Colonic mucosa (tissue), 4 donors: ENCODE measurements at regions not wholly inside any gene's neighbourhood (a gene's known extent, or its start where the extent isn't known, plus 50 kb on each side); places are given as distances from the start of the nearest gene placed in this dataset.

Experiments
- DNase-seq: peaks from one replicate; pipeline ENCODE4 v3.0.0-alpha.2; 2020
- H3K27ac ChIP-seq: fragments of 200-600 bp; one replicate; pipeline ENCODE4 v1.8.0; 2021
- H3K27me3 ChIP-seq: fragments of 200-600 bp; one replicate; pipeline ENCODE4 v1.8.0; 2021
- H3K36me3 ChIP-seq: fragments of 200-600 bp; one replicate; pipeline ENCODE4 v1.8.0; 2021
- H3K4me1 ChIP-seq: fragments of 200-600 bp; one replicate; pipeline ENCODE4 v1.8.0; 2021; ENCODE audit warnings: mild to moderate bottlenecking
- H3K4me3 ChIP-seq: fragments of 200-600 bp; one replicate; pipeline ENCODE4 v1.8.0; 2021
- H3K9ac ChIP-seq, 2 donors: one replicate each; pipeline ENCODE4 v1.7.0; 2013; ENCODE audit warnings: control low read depth in 2 of 2, low read depth in 2 of 2, low read length in 2 of 2
- H3K9me3 ChIP-seq: fragments of 200-600 bp; one replicate; pipeline ENCODE4 v1.8.0; 2021
- CTCF ChIP-seq: fragments of 200-600 bp; IDR thresholded peaks from one replicate; pipeline ENCODE4 v1.8.0; 2022; ENCODE audit warnings: antibody characterized with exemption, mild to moderate bottlenecking
- intact Hi-C: fragments of 100-400 bp; cut with DNase I; formaldehyde crosslinking; loops from one replicate; pipeline ENCODE4 v1.14.1; 2022
- donor health status: healthy.
- donor health status: DM: no; HTN: no; CAD: no.
- donor health status: DM: no; HTN: no; CAD: no.

- no peaks in the 10 kb centered on the region for H3K4me1 ChIP-seq
- H3K9ac ChIP-seq: no peak overlapping the region
- H3K27me3 ChIP-seq: no peaks in the 10 kb centered on the region
- no peak for DNase-seq
- no peaks in the 10 kb centered on the region for H3K36me3 ChIP-seq
- no peak overlapping the region for H3K27ac ChIP-seq
- H3K4me3 ChIP-seq: no peak overlapping the region
- TF ChIP-seq CTCF: no peak
- intact Hi-C loops: no loop called here
- no peaks in the 10 kb centered on the region for H3K9me3 ChIP-seq
Measured at GRCh38 chr10:2963889-2964631, 103.3 kb upstream of the PFKP start.

GRCh38 chr10:2962194-2962593, 105.2 kb upstream of the PFKP start:
- intact Hi-C loops: no loop called here
- no peak for TF ChIP-seq CTCF
- no peak overlapping the region for H3K9ac ChIP-seq
- H3K4me1 ChIP-seq: no peaks in the 10 kb centered on the region
- no peak overlapping the region for H3K4me3 ChIP-seq
- no peaks in the 10 kb centered on the region for H3K27me3 ChIP-seq
- H3K9me3 ChIP-seq: no peaks in the 10 kb centered on the region
- no peaks in the 10 kb centered on the region for H3K36me3 ChIP-seq
- no peak overlapping the region for H3K27ac ChIP-seq
- no peak for DNase-seq

GRCh38 chr10:2958659-2959058, 108.7 kb upstream of the PFKP start:
- no peaks in the 10 kb centered on the region for H3K27me3 ChIP-seq
- no peak for TF ChIP-seq CTCF
- H3K9ac ChIP-seq: no peak overlapping the region
- H3K4me1 ChIP-seq: no peaks in the 10 kb centered on the region
- DNase-seq: no peak
- H3K27ac ChIP-seq: no peak overlapping the region
- no peaks in the 10 kb centered on the region for H3K9me3 ChIP-seq
- no peak overlapping the region for H3K4me3 ChIP-seq
- no peaks in the 10 kb centered on the region for H3K36me3 ChIP-seq
- intact Hi-C loops: no loop called here

DNA sequence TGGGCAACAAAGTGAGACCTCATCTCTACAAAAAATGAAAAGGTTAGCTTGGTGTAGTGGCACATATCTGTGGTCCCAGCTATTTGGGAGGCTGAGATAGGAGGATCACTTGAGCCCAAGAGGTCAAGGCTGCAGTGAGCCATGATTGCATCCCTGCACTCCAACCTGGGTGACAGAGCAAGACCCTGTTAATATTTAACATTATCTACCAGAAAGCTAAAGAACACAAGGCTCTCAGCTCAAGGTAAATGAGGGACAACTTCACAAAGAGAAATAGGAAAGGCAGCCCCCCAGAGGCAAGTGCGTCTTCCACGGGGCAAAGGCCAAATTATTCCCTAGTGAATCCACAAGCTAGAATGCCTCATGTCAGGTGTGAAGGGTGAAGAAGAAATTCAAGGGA, 109.6 kb upstream of the PFKP start:
- Histone ChIP-seq H3K9me3 (no peaks in the 10 kb centered on the region), H3K4me3 (no peak overlapping the region), H3K36me3 (no peaks in the 10 kb centered on the region), H3K4me1 (no peaks in the 10 kb centered on the region), H3K27ac (no peak overlapping the region), H3K27me3 (no peaks in the 10 kb centered on the region), H3K9ac (no peak overlapping the region)
- no peak for DNase-seq
- intact Hi-C loops: no loop called here
- no peak for TF ChIP-seq CTCF

DNA sequence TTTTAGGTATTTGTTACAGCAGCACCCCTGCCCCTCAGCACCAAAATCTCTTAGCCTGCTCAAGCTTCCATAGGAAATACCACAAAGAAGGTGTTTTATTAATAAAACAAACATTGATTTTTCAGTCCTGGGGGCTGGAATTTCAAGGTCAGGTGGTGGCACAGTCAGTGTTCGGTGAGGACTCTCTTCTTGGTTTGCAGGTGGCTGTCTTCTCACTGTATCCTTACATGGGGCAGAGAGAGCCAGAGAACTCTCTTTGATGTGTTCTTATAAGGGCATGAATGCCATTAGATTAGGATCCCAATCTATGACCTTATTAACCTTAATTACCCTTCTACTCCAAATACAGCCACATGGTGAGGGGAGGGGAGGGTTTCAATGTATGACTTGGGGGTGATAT, 112.3 kb upstream of the PFKP start:
- no peak overlapping the region for H3K9ac ChIP-seq
- intact Hi-C loops: no loop called here
- H3K36me3 ChIP-seq: no peaks in the 10 kb centered on the region
- H3K4me1 ChIP-seq: no peaks in the 10 kb centered on the region
- no peak for DNase-seq
- H3K27ac ChIP-seq: no peak overlapping the region
- H3K4me3 ChIP-seq: no peak overlapping the region
- H3K27me3 ChIP-seq: no peaks in the 10 kb centered on the region
- no peaks in the 10 kb centered on the region for H3K9me3 ChIP-seq
- no peak for TF ChIP-seq CTCF
